ENCODE measurements at regions not wholly inside any gene's neighbourhood (a gene's known extent, or its start where the extent isn't known, plus 50 kb on each side); places are given as distances from the start of the nearest gene placed in this dataset.

- TF ChIP-seq CTCF (IDR thresholded peaks at IDR 0.05; ENCODE audit: insufficient read depth, missing control alignments), result no peak
- DNase-seq (ENCODE audit: insufficient read length, low spot score) (no peak), FAIRE-seq (no peak)
Measured at GRCh38 chr20:39812116-39812515, 850.0 kb downstream of the DHX35 start.

- DNase-seq (ENCODE audit: insufficient read length, low spot score), result no peak
- no peak for FAIRE-seq
- no peak for TF ChIP-seq CTCF (IDR thresholded peaks at IDR 0.05; ENCODE audit: insufficient read depth, missing control alignments)
Measured at GRCh38 chr20:39810309-39810708, 848.2 kb downstream of the DHX35 start.

GRCh38 chr20:39808613-39809012, 846.5 kb downstream of the DHX35 start:
- TF ChIP-seq CTCF (IDR thresholded peaks at IDR 0.05; ENCODE audit: insufficient read depth, missing control alignments), result no peak
- FAIRE-seq (no peak), DNase-seq (ENCODE audit: insufficient read length, low spot score) (no peak)

GRCh38 chr20:39800548-39800947, 838.4 kb downstream of the DHX35 start:
- DNase-seq (ENCODE audit: insufficient read length, low spot score) (no peak), FAIRE-seq (no peak)
- no peak for TF ChIP-seq CTCF (IDR thresholded peaks at IDR 0.05; ENCODE audit: insufficient read depth, missing control alignments)

GRCh38 chr20:39800111-39800510, 838.0 kb downstream of the DHX35 start:
- FAIRE-seq, result no peak
- no peak for DNase-seq (ENCODE audit: insufficient read length, low spot score)
- TF ChIP-seq CTCF (IDR thresholded peaks at IDR 0.05; ENCODE audit: insufficient read depth, missing control alignments), result no peak

- TF ChIP-seq CTCF (IDR thresholded peaks at IDR 0.05; ENCODE audit: insufficient read depth, missing control alignments), result no peak
- no peak for FAIRE-seq
- no peak for DNase-seq (ENCODE audit: insufficient read length, low spot score)
Measured at GRCh38 chr20:39799366-39799965, 837.3 kb downstream of the DHX35 start.

- FAIRE-seq (no peak), DNase-seq (ENCODE audit: insufficient read length, low spot score) (no peak)
- TF ChIP-seq CTCF (IDR thresholded peaks at IDR 0.05; ENCODE audit: insufficient read depth, missing control alignments), result no peak
Measured at GRCh38 chr20:39795401-39796272, 833.5 kb downstream of the DHX35 start.

All from D721Med (cell line).